SK-N-SH treated with all-trans-retinoic acid at 6 μM for 48 hours (cell line): ENCODE measurements at regions not wholly inside any gene's neighbourhood (a gene's known extent, or its start where the extent isn't known, plus 50 kb on each side); places are given as distances from the start of the nearest gene placed in this dataset.

Experiments used
- ATAC-seq: fragments of 200-7000 bp; cut with Tn5 transposase; 3 replicates; pipeline ENCODE4 v1.9.1; 2020; ENCODE audit warnings: mild to moderate bottlenecking, moderate library complexity
- BACH2 ChIP-seq: fragments of 250-450 bp; sonication (Bioruptor Pico); IDR thresholded peaks from 2 replicates; pipeline ENCODE4 v1.9.0; 2021; ENCODE audit warnings: mild to moderate bottlenecking, borderline replicate concordance
- CSDC2 ChIP-seq: fragments of 250-450 bp; sonication (Bioruptor Pico); IDR thresholded peaks from 2 replicates; pipeline ENCODE4 v1.5.0; 2020; ENCODE audit warnings: mild to moderate bottlenecking, moderate library complexity
- CSRNP3 ChIP-seq: fragments of 250-450 bp; sonication (Bioruptor Pico); IDR thresholded peaks from 2 replicates; pipeline ENCODE4 v1.5.1; 2021; ENCODE audit warnings: mild to moderate bottlenecking, moderate library complexity
- ESRRG ChIP-seq: fragments of 250-450 bp; sonication (Bioruptor Pico); IDR thresholded peaks from 2 replicates; pipeline ENCODE4 v1.6.1; 2021; ENCODE audit warnings: mild to moderate bottlenecking
- GLIS3 ChIP-seq: fragments of 250-450 bp; sonication (Bioruptor Pico); IDR thresholded peaks from 2 replicates; pipeline ENCODE4 v1.5.0; 2020; ENCODE audit warnings: mild to moderate bottlenecking, moderate library complexity
- ISL1 ChIP-seq: fragments of 250-450 bp; sonication (Bioruptor Pico); IDR thresholded peaks from 2 replicates; pipeline ENCODE4 v2.1.2; 2022; ENCODE audit warnings: mild to moderate bottlenecking, moderate library complexity
- OSR1 ChIP-seq: fragments of 250-450 bp; sonication (Bioruptor Pico); IDR thresholded peaks from 2 replicates; pipeline ENCODE4 v1.8.0; 2022; ENCODE audit warnings: moderate library complexity, mild to moderate bottlenecking, inconsistent platforms
- POU6F1 ChIP-seq: fragments of 250-450 bp; sonication (Bioruptor Pico); IDR thresholded peaks from 2 replicates; pipeline ENCODE4 v1.8.0; 2021; ENCODE audit warnings: low read depth, mild to moderate bottlenecking, moderate library complexity, borderline replicate concordance
- PPARA ChIP-seq: fragments of 250-450 bp; sonication (Bioruptor Pico); IDR thresholded peaks from 2 replicates; pipeline ENCODE4 v1.5.0; 2020; ENCODE audit warnings: mild to moderate bottlenecking, borderline replicate concordance
- RARB ChIP-seq: fragments of 250-450 bp; sonication (Bioruptor Pico); IDR thresholded peaks from 2 replicates; pipeline ENCODE4 v1.8.0; 2021; ENCODE audit warnings: mild to moderate bottlenecking, moderate library complexity
- SNAI2 ChIP-seq: fragments of 250-450 bp; sonication (Bioruptor Pico); IDR thresholded peaks from 2 replicates; pipeline ENCODE4 v1.5.0; 2020; ENCODE audit warnings: mild to moderate bottlenecking, moderate library complexity
- TCF4 ChIP-seq: fragments of 250-450 bp; sonication (Bioruptor Pico); IDR thresholded peaks from 2 replicates; pipeline ENCODE4 v1.8.0; 2021; ENCODE audit warnings: mild to moderate bottlenecking, moderate library complexity, borderline replicate concordance
- ZC3H10 ChIP-seq: fragments of 250-450 bp; sonication (Bioruptor Pico); IDR thresholded peaks from 2 replicates; pipeline ENCODE4 v1.5.1; 2021; ENCODE audit warnings: mild to moderate bottlenecking, moderate library complexity
- ZFP3 ChIP-seq: fragments of 250-450 bp; sonication (Bioruptor Pico); IDR thresholded peaks from 2 replicates; pipeline ENCODE4 v1.5.0; 2020; ENCODE audit warnings: mild to moderate bottlenecking, moderate library complexity
- ZFP30 ChIP-seq: fragments of 450-650 bp; formaldehyde crosslinking; IDR thresholded peaks from 2 replicates; pipeline ENCODE4 v1.5.0; 2022; ENCODE audit warnings: mild to moderate bottlenecking, moderate library complexity
- ZNF565 ChIP-seq: fragments of 450-650 bp; formaldehyde crosslinking; conservative IDR thresholded peaks from 2 replicates; pipeline ENCODE4 v1.5.0; 2020; ENCODE audit warnings: low read depth, mild to moderate bottlenecking, moderate library complexity
- ZNF70 ChIP-seq: fragments of 450-650 bp; formaldehyde crosslinking; IDR thresholded peaks from 2 replicates; pipeline ENCODE4 v1.5.0; 2020; ENCODE audit warnings: mild to moderate bottlenecking, moderate library complexity
- ZNF8 ChIP-seq: fragments of 450-650 bp; formaldehyde crosslinking; IDR thresholded peaks from 2 replicates; pipeline ENCODE4 v1.5.0; 2020; ENCODE audit warnings: mild to moderate bottlenecking, moderate library complexity
- TF ChIP-seq, protein P1 (sequence below): fragments of 250-450 bp; sonication (Bioruptor Pico); IDR thresholded peaks from 2 replicates; pipeline ENCODE4 v1.5.0; 2020; ENCODE audit warnings: mild to moderate bottlenecking, moderate library complexity
- TF ChIP-seq, protein P2 (sequence below): fragments of 250-450 bp; sonication (Bioruptor Pico); IDR thresholded peaks from 2 replicates; pipeline ENCODE4 v1.5.1; 2020; ENCODE audit warnings: low read depth, mild to moderate bottlenecking, moderate library complexity

DNA sequence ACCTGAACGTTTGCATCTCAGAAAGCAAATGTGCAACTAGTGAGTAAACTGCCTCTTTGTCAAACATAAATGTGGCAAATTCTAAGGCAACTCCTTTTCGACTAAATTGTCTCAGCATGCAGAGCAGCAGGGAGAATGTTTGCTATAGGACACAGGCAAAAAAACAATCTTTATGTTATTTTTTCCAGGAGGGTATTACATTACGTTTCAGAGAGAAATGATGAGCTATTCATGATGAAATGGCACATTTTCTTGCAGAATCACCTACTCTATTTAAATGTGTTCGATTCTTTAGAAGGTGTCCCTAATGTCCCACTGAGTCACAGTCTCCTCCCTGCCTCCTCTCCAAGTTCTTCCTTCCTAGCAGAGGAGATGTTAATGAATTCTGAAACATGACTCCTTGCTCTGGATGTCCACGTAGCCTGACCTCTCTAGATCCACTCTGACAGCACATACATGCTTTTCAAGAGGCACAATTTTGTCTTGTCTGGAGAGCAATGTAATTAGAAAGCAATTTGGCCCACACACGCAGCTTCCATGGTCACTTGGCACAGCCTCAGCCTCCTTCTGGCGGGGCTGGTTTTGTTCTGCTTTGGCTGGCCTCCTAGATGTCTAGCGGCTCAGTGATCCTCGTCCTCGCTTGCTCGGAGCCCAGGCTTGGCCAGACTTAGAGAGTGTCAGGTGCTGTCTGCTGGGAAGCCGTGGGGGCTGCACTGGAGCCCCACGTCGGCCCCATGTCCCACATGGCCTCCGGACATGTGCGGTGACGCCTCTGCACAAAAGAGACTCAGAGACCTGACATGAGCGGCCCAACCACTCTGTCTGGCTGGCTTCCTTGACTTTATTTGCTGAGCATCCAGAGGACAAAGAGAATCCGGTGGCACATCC lies 125.7 kb upstream of the ZNF438 start (continued):
- TF ChIP-seq, protein P1, sequence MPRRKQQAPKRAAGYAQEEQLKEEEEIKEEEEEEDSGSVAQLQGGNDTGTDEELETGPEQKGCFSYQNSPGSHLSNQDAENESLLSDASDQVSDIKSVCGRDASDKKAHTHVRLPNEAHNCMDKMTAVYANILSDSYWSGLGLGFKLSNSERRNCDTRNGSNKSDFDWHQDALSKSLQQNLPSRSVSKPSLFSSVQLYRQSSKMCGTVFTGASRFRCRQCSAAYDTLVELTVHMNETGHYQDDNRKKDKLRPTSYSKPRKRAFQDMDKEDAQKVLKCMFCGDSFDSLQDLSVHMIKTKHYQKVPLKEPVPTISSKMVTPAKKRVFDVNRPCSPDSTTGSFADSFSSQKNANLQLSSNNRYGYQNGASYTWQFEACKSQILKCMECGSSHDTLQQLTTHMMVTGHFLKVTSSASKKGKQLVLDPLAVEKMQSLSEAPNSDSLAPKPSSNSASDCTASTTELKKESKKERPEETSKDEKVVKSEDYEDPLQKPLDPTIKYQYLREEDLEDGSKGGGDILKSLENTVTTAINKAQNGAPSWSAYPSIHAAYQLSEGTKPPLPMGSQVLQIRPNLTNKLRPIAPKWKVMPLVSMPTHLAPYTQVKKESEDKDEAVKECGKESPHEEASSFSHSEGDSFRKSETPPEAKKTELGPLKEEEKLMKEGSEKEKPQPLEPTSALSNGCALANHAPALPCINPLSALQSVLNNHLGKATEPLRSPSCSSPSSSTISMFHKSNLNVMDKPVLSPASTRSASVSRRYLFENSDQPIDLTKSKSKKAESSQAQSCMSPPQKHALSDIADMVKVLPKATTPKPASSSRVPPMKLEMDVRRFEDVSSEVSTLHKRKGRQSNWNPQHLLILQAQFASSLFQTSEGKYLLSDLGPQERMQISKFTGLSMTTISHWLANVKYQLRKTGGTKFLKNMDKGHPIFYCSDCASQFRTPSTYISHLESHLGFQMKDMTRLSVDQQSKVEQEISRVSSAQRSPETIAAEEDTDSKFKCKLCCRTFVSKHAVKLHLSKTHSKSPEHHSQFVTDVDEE = no peak
- TF ChIP-seq ZC3H10 (CRISPR knock-in tag) = no peak
- TF ChIP-seq ZNF8 (CRISPR knock-in tag) = no peak

DNA sequence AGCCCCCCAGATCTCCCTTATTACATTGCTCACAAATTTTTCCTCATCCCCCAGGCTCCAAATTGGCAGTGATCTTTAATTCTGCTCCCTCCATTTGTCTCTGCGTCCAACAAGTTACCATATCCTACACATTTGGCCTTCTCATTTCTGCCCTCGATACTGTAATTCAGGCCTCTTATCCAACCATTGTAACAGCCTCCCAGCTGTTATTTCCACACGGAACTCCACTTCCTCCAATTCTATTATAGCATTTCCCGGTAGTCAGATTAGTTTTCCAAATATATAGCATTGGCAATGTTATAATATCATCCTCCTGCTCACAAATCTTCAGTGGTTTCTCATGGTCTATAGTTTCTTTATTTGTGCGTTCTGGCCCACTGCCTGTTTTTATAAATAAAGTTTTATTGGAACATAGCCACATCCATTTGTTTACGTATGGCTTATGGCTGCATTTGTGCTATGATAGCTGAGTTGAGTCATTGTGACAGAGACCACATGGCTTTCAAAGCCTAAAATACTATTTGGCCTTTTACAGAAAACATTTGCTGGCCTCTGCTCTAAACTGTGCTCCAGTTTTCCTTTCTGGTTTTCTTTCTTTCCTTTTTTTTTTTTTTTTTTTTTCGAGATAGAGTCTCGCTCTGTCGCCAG lies 126.5 kb upstream of the ZNF438 start:
- TF ChIP-seq CSRNP3 (CRISPR knock-in tag) (no peak), BACH2 (CRISPR knock-in tag) (no peak), ZFP3 (CRISPR knock-in tag) (no peak), PPARA (CRISPR knock-in tag) (no peak), GLIS3 (CRISPR knock-in tag) (no peak), POU6F1 (CRISPR knock-in tag) (no peak), OSR1 (no peak), ZNF565 (CRISPR knock-in tag) (no peak), ZC3H10 (CRISPR knock-in tag) (no peak), SNAI2 (CRISPR knock-in tag) (no peak), CSDC2 (no peak), ZNF8 (CRISPR knock-in tag) (no peak), ESRRG (no peak), ZFP30 (no peak), ISL1 (CRISPR knock-in tag) (no peak), TCF4 (CRISPR knock-in tag) (no peak), ZNF70 (CRISPR knock-in tag) (no peak)
- TF ChIP-seq, protein P2, sequence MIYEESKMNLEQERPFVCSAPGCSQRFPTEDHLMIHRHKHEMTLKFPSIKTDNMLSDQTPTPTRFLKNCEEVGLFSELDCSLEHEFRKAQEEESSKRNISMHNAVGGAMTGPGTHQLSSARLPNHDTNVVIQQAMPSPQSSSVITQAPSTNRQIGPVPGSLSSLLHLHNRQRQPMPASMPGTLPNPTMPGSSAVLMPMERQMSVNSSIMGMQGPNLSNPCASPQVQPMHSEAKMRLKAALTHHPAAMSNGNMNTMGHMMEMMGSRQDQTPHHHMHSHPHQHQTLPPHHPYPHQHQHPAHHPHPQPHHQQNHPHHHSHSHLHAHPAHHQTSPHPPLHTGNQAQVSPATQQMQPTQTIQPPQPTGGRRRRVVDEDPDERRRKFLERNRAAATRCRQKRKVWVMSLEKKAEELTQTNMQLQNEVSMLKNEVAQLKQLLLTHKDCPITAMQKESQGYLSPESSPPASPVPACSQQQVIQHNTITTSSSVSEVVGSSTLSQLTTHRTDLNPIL = no peak
- TF ChIP-seq, protein P1 = no peak
- TF ChIP-seq, all 23 proteins: peak for 0
- ATAC-seq = no peak

- ATAC-seq = no peak
- TF ChIP-seq, protein P2 = no peak
- TF ChIP-seq RARB (CRISPR knock-in tag) (no peak), SNAI2 (CRISPR knock-in tag) (no peak), TCF4 (CRISPR knock-in tag) (no peak), ZC3H10 (CRISPR knock-in tag) (no peak), ZNF70 (CRISPR knock-in tag) (no peak), OSR1 (no peak)
Observed at GRCh38 chr10:31166606-31167005, 134.9 kb upstream of the ZNF438 start.
